Breast epithelium (tissue), 3 donors: ENCODE measurements at regions not wholly inside any gene's neighbourhood (a gene's known extent, or its start where the extent isn't known, plus 50 kb on each side); places are given as distances from the start of the nearest gene placed in this dataset.

Experiments
- CTCF ChIP-seq, 3 donors: fragments of 450-650 bp; IDR thresholded peaks; one replicate each; pipeline ENCODE4 v1.5.1; 2016 to 2017; ENCODE audit warnings: antibody characterized with exemption in 3 of 3, mild to moderate bottlenecking in 3 of 3, moderate library complexity in 3 of 3
- POLR2A ChIP-seq: fragments of 450-650 bp; IDR thresholded peaks from one replicate; pipeline ENCODE4 v1.6.1; 2016; ENCODE audit warnings: antibody characterized with exemption, mild to moderate bottlenecking, moderate library complexity

GRCh38 chr5:133904641-133905040 is 63.8 kb downstream of the C5orf15 start:
- TF ChIP-seq CTCF (IDR thresholded peaks at IDR 0.05), result no peak
- TF ChIP-seq POLR2A, result no peak
